CD4-positive, CD25-positive, alpha-beta regulatory T cell (primary cell): ENCODE measurements at regions not wholly inside any gene's neighbourhood (a gene's known extent, or its start where the extent isn't known, plus 50 kb on each side); places are given as distances from the start of the nearest gene placed in this dataset.

Experiments
- ATAC-seq, 2 donors: fragments of 150-1000 bp; cut with Tn5 transposase; one replicate each; pipeline ENCODE4 v1.10.0; 2021; ENCODE audit warnings: low read depth in 2 of 2, moderate number of reproducible peaks in 2 of 2, moderate library complexity in 1 of 2
- DNase-seq, 3 donors: peaks; one replicate each; pipeline versions ENCODE4 v3.0.0 to v3.0.0-alpha.2; 2012 to 2022; ENCODE audit warnings: mixed read lengths in 1 of 3
- H3K27ac ChIP-seq: one replicate; pipeline ENCODE4 v1.7.0; 2013; ENCODE audit warnings: mild to moderate bottlenecking, low read length; ENCODE audit not compliant: insufficient read depth, poor library complexity, severe bottlenecking
- H3K27me3 ChIP-seq: one replicate; pipeline ENCODE4 v1.7.0; 2013; ENCODE audit warnings: low read length; ENCODE audit not compliant: control insufficient read depth, insufficient read depth
- H3K36me3 ChIP-seq: one replicate; pipeline ENCODE4 v1.7.0; 2013; ENCODE audit warnings: mild to moderate bottlenecking, low read length, moderate library complexity; ENCODE audit not compliant: control insufficient read depth, insufficient read depth
- H3K4me1 ChIP-seq: 2 replicates; pipeline ENCODE4 v1.7.0; 2013; ENCODE audit warnings: mild to moderate bottlenecking, low read length; ENCODE audit not compliant: insufficient read depth, control insufficient read depth, poor library complexity, severe bottlenecking
- H3K4me3 ChIP-seq: one replicate; pipeline ENCODE4 v1.7.0; 2013; ENCODE audit warnings: low read depth, mild to moderate bottlenecking, low read length, moderate library complexity
- H3K9me3 ChIP-seq, 2 experiments: 1 replicate in 1 of 2; 2 replicates in 1 of 2; pipeline ENCODE4 v1.7.0; 2013; ENCODE audit warnings: low read length in 2 of 2, mild to moderate bottlenecking in 1 of 2, moderate library complexity in 1 of 2; ENCODE audit not compliant: control insufficient read depth in 2 of 2
- H3K27ac Mint-ChIP-seq, 3 donors: one replicate each; pipeline ENCODE4 v1.8.0; 2020 to 2022; ENCODE audit warnings: mild to moderate bottlenecking in 3 of 3, mixed read lengths in 3 of 3, moderate library complexity in 2 of 3
- H3K27me3 Mint-ChIP-seq: one replicate; pipeline ENCODE4 v1.8.0; 2022; ENCODE audit warnings: mild to moderate bottlenecking, mixed read lengths
- H3K36me3 Mint-ChIP-seq: one replicate; pipeline ENCODE4 v1.8.0; 2020; ENCODE audit warnings: mixed read lengths
- H3K4me1 Mint-ChIP-seq, 4 donors: one replicate each; pipeline ENCODE4 v1.8.0; 2020 to 2022; ENCODE audit warnings: mixed read lengths in 4 of 4, mild to moderate bottlenecking in 1 of 4
- H3K4me3 Mint-ChIP-seq, 4 donors: one replicate each; pipeline ENCODE4 v1.8.0; 2020 to 2022; ENCODE audit warnings: mild to moderate bottlenecking in 4 of 4, mixed read lengths in 4 of 4, moderate library complexity in 3 of 4
- H3K9me3 Mint-ChIP-seq, 7 donors: one replicate each; pipeline ENCODE4 v1.8.0; 2020 to 2022; ENCODE audit warnings: mixed read lengths in 7 of 7, mild to moderate bottlenecking in 3 of 7, moderate library complexity in 2 of 7

- no peak for ATAC-seq
- Histone ChIP-seq H3K4me1 (no peaks in the 10 kb centered on the region), H3K9me3 (no peaks in the 10 kb centered on the region), H3K4me3 (no peak overlapping the region), H3K36me3 (no peaks in the 10 kb centered on the region), H3K27me3 (no peaks in the 10 kb centered on the region), H3K27ac (no peak overlapping the region)
- no peak overlapping the region for H3K4me3 Mint-ChIP-seq
- no peak for DNase-seq
- no peaks in the 10 kb centered on the region for H3K27me3 Mint-ChIP-seq
- no peak overlapping the region for H3K27ac Mint-ChIP-seq
- H3K4me1 Mint-ChIP-seq: no peaks in the 10 kb centered on the region
- H3K36me3 Mint-ChIP-seq: no peaks in the 10 kb centered on the region
- H3K9me3 Mint-ChIP-seq: peaks cover 0 to 5% (median 0%) of the 10 kb centered on the region in 7 donors
These were observed 455.9 kb downstream of the OMA1 start for GRCh38 chr1:58090640-58091039.

- H3K9me3 Mint-ChIP-seq: peaks cover 0 to 5% (median 0%) of the 10 kb centered on the region in 7 donors
- H3K27me3 Mint-ChIP-seq: no peaks in the 10 kb centered on the region
- no peaks in the 10 kb centered on the region for H3K4me1 ChIP-seq
- no peak overlapping the region for H3K4me3 Mint-ChIP-seq
- no peak overlapping the region for H3K4me3 ChIP-seq
- H3K36me3 ChIP-seq: no peaks in the 10 kb centered on the region
- no peak for ATAC-seq
- no peaks in the 10 kb centered on the region for H3K9me3 ChIP-seq
- no peaks in the 10 kb centered on the region for H3K4me1 Mint-ChIP-seq
- H3K36me3 Mint-ChIP-seq: no peaks in the 10 kb centered on the region
- no peak overlapping the region for H3K27ac Mint-ChIP-seq
- no peak overlapping the region for H3K27ac ChIP-seq
- H3K27me3 ChIP-seq: no peaks in the 10 kb centered on the region
- DNase-seq: no peak
These were observed 456.5 kb downstream of the OMA1 start for GRCh38 chr1:58089898-58090534.

GRCh38 chr1:58084266-58084665, 462.3 kb downstream of the OMA1 start:
- Mint-ChIP-seq H3K4me1 (no peaks in the 10 kb centered on the region), H3K36me3 (no peaks in the 10 kb centered on the region), H3K27me3 (peaks cover 4% of the 10 kb centered on the region), H3K4me3 (no peak overlapping the region), H3K27ac (no peak overlapping the region), H3K9me3 (peaks cover 0 to 5% (median 0%) of the 10 kb centered on the region in 7 donors)
- H3K4me1 ChIP-seq: no peaks in the 10 kb centered on the region
- H3K36me3 ChIP-seq: no peaks in the 10 kb centered on the region
- ATAC-seq (no peak), DNase-seq (no peak)
- H3K27ac ChIP-seq: no peak overlapping the region
- no peak overlapping the region for H3K4me3 ChIP-seq
- H3K27me3 ChIP-seq: no peaks in the 10 kb centered on the region
- H3K9me3 ChIP-seq: no peaks in the 10 kb centered on the region

- DNase-seq (no peak), ATAC-seq (no peak)
- no peak overlapping the region for H3K4me3 Mint-ChIP-seq
- no peaks in the 10 kb centered on the region for H3K4me1 ChIP-seq
- no peak overlapping the region for H3K4me3 ChIP-seq
- H3K9me3 ChIP-seq: no peaks in the 10 kb centered on the region
- no peak overlapping the region for H3K27ac Mint-ChIP-seq
- H3K27me3 ChIP-seq: no peaks in the 10 kb centered on the region
- H3K36me3 ChIP-seq: no peaks in the 10 kb centered on the region
- no peak overlapping the region for H3K27ac ChIP-seq
- no peaks in the 10 kb centered on the region for H3K4me1 Mint-ChIP-seq
- peaks cover 0 to 5% (median 0%) of the 10 kb centered on the region in 7 donors for H3K9me3 Mint-ChIP-seq
- peaks cover 4% of the 10 kb centered on the region for H3K27me3 Mint-ChIP-seq
- H3K36me3 Mint-ChIP-seq: no peaks in the 10 kb centered on the region
These were observed 463.9 kb downstream of the OMA1 start for GRCh38 chr1:58082596-58082995.

- Histone ChIP-seq H3K27ac (no peak overlapping the region), H3K9me3 (no peaks in the 10 kb centered on the region), H3K4me1 (no peaks in the 10 kb centered on the region), H3K36me3 (no peaks in the 10 kb centered on the region), H3K27me3 (no peaks in the 10 kb centered on the region), H3K4me3 (no peak overlapping the region)
- H3K4me3 Mint-ChIP-seq: no peak overlapping the region
- H3K9me3 Mint-ChIP-seq: peaks cover 0 to 3% (median 0%) of the 10 kb centered on the region in 7 donors
- H3K27ac Mint-ChIP-seq: no peak overlapping the region
- peaks cover 6% of the 10 kb centered on the region for H3K27me3 Mint-ChIP-seq
- DNase-seq (no peak), ATAC-seq (no peak)
- no peaks in the 10 kb centered on the region for H3K4me1 Mint-ChIP-seq
- H3K36me3 Mint-ChIP-seq: no peaks in the 10 kb centered on the region
These were observed 470.3 kb downstream of the OMA1 start for GRCh38 chr1:58076258-58076657.

GRCh38 chr1:58075188-58075578, 471.3 kb downstream of the OMA1 start:
- Histone ChIP-seq H3K27ac (no peak overlapping the region), H3K4me3 (no peak overlapping the region), H3K27me3 (no peaks in the 10 kb centered on the region), H3K4me1 (no peaks in the 10 kb centered on the region), H3K9me3 (no peaks in the 10 kb centered on the region), H3K36me3 (no peaks in the 10 kb centered on the region)
- Mint-ChIP-seq H3K27me3 (peaks cover 6% of the 10 kb centered on the region), H3K36me3 (no peaks in the 10 kb centered on the region), H3K9me3 (peaks cover 0 to 2% (median 0%) of the 10 kb centered on the region in 7 donors), H3K4me1 (no peaks in the 10 kb centered on the region), H3K4me3 (no peak overlapping the region), H3K27ac (no peak overlapping the region)
- ATAC-seq (no peak), DNase-seq (no peak)

GRCh38 chr1:58072450-58072849, 474.1 kb downstream of the OMA1 start:
- no peak for ATAC-seq
- Histone ChIP-seq H3K9me3 (no peaks in the 10 kb centered on the region), H3K27ac (no peak overlapping the region), H3K4me1 (no peaks in the 10 kb centered on the region), H3K4me3 (no peak overlapping the region), H3K27me3 (no peaks in the 10 kb centered on the region), H3K36me3 (no peaks in the 10 kb centered on the region)
- Mint-ChIP-seq H3K36me3 (no peaks in the 10 kb centered on the region), H3K4me3 (no peak overlapping the region), H3K27ac (no peak overlapping the region), H3K9me3 (peaks cover 0 to 2% (median 0%) of the 10 kb centered on the region in 7 donors), H3K4me1 (no peaks in the 10 kb centered on the region), H3K27me3 (peaks cover 6% of the 10 kb centered on the region)
- no peak for DNase-seq

- no peak for DNase-seq
- Mint-ChIP-seq H3K27me3 (no peaks in the 10 kb centered on the region), H3K9me3 (no peaks in the 10 kb centered on the region), H3K4me3 (no peak overlapping the region), H3K36me3 (no peaks in the 10 kb centered on the region), H3K4me1 (no peaks in the 10 kb centered on the region), H3K27ac (no peak overlapping the region)
- H3K4me1 ChIP-seq: no peaks in the 10 kb centered on the region
- no peak overlapping the region for H3K27ac ChIP-seq
- no peak overlapping the region for H3K4me3 ChIP-seq
- ATAC-seq: no peak
- H3K9me3 ChIP-seq: no peaks in the 10 kb centered on the region
- no peaks in the 10 kb centered on the region for H3K36me3 ChIP-seq
- H3K27me3 ChIP-seq: no peaks in the 10 kb centered on the region
These were observed 479.4 kb downstream of the OMA1 start for GRCh38 chr1:58067082-58067481.
